A549 (cell line): ENCODE measurements at regions not wholly inside any gene's neighbourhood (a gene's known extent, or its start where the extent isn't known, plus 50 kb on each side); places are given as distances from the start of the nearest gene placed in this dataset.

Source experiments
- ATAC-seq, 2 experiments: fragments of 200-7000 bp in 1 of 2; fragments of >200 bp in 1 of 2; cut with Nextera tagmentation in 1 of 2; cut with Tn5 transposase in 1 of 2; 3 replicates each; pipeline versions ENCODE4 v1.8.0 to v1.9.1; 2018 to 2020; ENCODE audit warnings: mild to moderate bottlenecking in 1 of 2, moderate library complexity in 1 of 2
- CTCF ChIA-PET: fragments of 300-600 bp; sonication (Branson Sonifier 250); formaldehyde crosslinking; extraction: SDS; loops from one replicate; lab custom pipeline; 2021; ENCODE audit warnings: antibody characterized with exemption, inconsistent platforms; lab: Yijun Ruan, JAX
- POLR2A ChIA-PET: fragments of 350-600 bp; formaldehyde crosslinking; extraction: SDS; loops from one replicate; lab custom pipeline; 2021; ENCODE audit warnings: antibody characterized with exemption, inconsistent platforms; lab: Yijun Ruan, JAX
- DNase-seq, 2 experiments: peaks; one replicate each; pipeline versions ENCODE4 v3.0.0 to v3.0.0-alpha.2; 2011 to 2016; ENCODE audit warnings: low read depth in 1 of 2, low spot score in 1 of 2
- FAIRE-seq: peaks from 2 replicates; lab custom pipeline; 2011; peaks lifted over from hg19 to GRCh38; lab: Jason Lieb, UNC
- H3K27ac ChIP-seq, 2 experiments: fragments of >200 bp; sonication (Bioruptor Twin); formaldehyde crosslinking; 3 replicates each; pipeline ENCODE4 v1.5.1; 2016 to 2017
- H3K4me1 ChIP-seq: fragments of >200 bp; sonication (Bioruptor Twin); formaldehyde crosslinking; 3 replicates; pipeline ENCODE4 v1.6.1; 2016
- H3K4me2 ChIP-seq: fragments of >200 bp; sonication (Bioruptor Twin); formaldehyde crosslinking; 3 replicates; pipeline ENCODE4 v1.6.1; 2016
- H3K4me3 ChIP-seq: fragments of >200 bp; sonication (Bioruptor Twin); formaldehyde crosslinking; 3 replicates; pipeline ENCODE4 v1.5.1; 2016
- H3K9me3 ChIP-seq: fragments of >200 bp; sonication (Bioruptor Twin); formaldehyde crosslinking; 3 replicates; pipeline ENCODE4 v1.6.1; 2016
- BHLHE40 ChIP-seq: IDR thresholded peaks from 2 replicates; pipeline ENCODE4 v1.6.1; 2012; ENCODE audit warnings: low read depth, low read length, inconsistent platforms
- CBX8 ChIP-seq: fragments of 200-600 bp; sonication (generic); IDR thresholded peaks from 2 replicates; pipeline ENCODE4 v1.6.1; 2016
- CEBPB ChIP-seq, 2 experiments: fragments of >200 bp in 1 of 2; sonication (Bioruptor Twin) in 1 of 2; formaldehyde crosslinking in 1 of 2; IDR thresholded peaks; 2 replicates each; pipeline ENCODE4 v1.6.1; 2012 to 2016
- CHD2 ChIP-seq: fragments of 150-350 bp; IDR thresholded peaks from 2 replicates; pipeline ENCODE4 v1.6.1; 2014; ENCODE audit warnings: low read length; ENCODE audit not compliant: partially characterized antibody
- CHD4 ChIP-seq: fragments of 200-600 bp; sonication (generic); IDR thresholded peaks from 2 replicates; pipeline ENCODE4 v1.6.1; 2016; ENCODE audit warnings: antibody characterized with exemption, mild to moderate bottlenecking, borderline replicate concordance
- EHF ChIP-seq: fragments of 250-450 bp; sonication (Bioruptor Pico); IDR thresholded peaks from 2 replicates; pipeline ENCODE4 v1.5.0; 2020; ENCODE audit warnings: mild to moderate bottlenecking
- EHMT2 ChIP-seq: fragments of 200-600 bp; sonication (generic); IDR thresholded peaks from 2 replicates; pipeline ENCODE4 v1.6.1; 2016; ENCODE audit warnings: antibody characterized with exemption, low read depth, mild to moderate bottlenecking, moderate library complexity
- EP300 ChIP-seq, 2 experiments: fragments of >200 bp; sonication (Bioruptor Twin); formaldehyde crosslinking; IDR thresholded peaks; 2 replicates in 1 of 2; 3 replicates in 1 of 2; pipeline ENCODE4 v1.6.1; 2016 to 2017
- ESRRA ChIP-seq: fragments of 150-350 bp; IDR thresholded peaks from 2 replicates; pipeline ENCODE4 v1.6.1; 2014; ENCODE audit warnings: mild to moderate bottlenecking, low read length, borderline replicate concordance
- FOSL2 ChIP-seq, 2 experiments: fragments of 450-650 bp in 1 of 2; fragments of >200 bp in 1 of 2; sonication (Bioruptor Twin) in 1 of 2; formaldehyde crosslinking; IDR thresholded peaks; 2 replicates each; pipeline versions ENCODE4 v1.5.0 to v1.6.1; 2016 to 2020; ENCODE audit warnings: mild to moderate bottlenecking in 1 of 2, moderate library complexity in 1 of 2
- FOXS1 ChIP-seq: fragments of 250-450 bp; sonication (Bioruptor Pico); IDR thresholded peaks from 2 replicates; pipeline ENCODE4 v1.5.0; 2020; ENCODE audit warnings: mild to moderate bottlenecking, moderate library complexity
- HDAC2 ChIP-seq: fragments of 200-600 bp; sonication (generic); IDR thresholded peaks from 2 replicates; pipeline ENCODE4 v1.6.1; 2016
- HEYL ChIP-seq: fragments of 250-450 bp; sonication (Bioruptor Pico); IDR thresholded peaks from 2 replicates; pipeline ENCODE4 v1.8.0; 2021; ENCODE audit warnings: mild to moderate bottlenecking, moderate library complexity
- HOXB13 ChIP-seq: fragments of 250-450 bp; sonication (Bioruptor Pico); IDR thresholded peaks from 2 replicates; pipeline ENCODE4 v1.5.0; 2020; ENCODE audit warnings: low read depth, mild to moderate bottlenecking, moderate library complexity
- JUNB ChIP-seq: fragments of >200 bp; sonication (Bioruptor Twin); formaldehyde crosslinking; IDR thresholded peaks from 2 replicates; pipeline ENCODE4 v1.6.1; 2016
- NFE2L2 ChIP-seq: fragments of 150-350 bp; conservative IDR thresholded peaks from 2 replicates; pipeline ENCODE4 v1.6.1; 2014; ENCODE audit warnings: low read length
- NPAS2 ChIP-seq: fragments of 250-450 bp; sonication (Bioruptor Pico); IDR thresholded peaks from 2 replicates; pipeline ENCODE4 v1.8.0; 2022; ENCODE audit warnings: mild to moderate bottlenecking, moderate library complexity, borderline replicate concordance
- NR3C1 ChIP-seq: fragments of >200 bp; sonication (Bioruptor Twin); formaldehyde crosslinking; IDR thresholded peaks from 3 replicates; pipeline ENCODE4 v1.6.1; 2017
- PHF8 ChIP-seq: fragments of 200-600 bp; sonication (generic); IDR thresholded peaks from 2 replicates; pipeline ENCODE4 v1.6.1; 2016; ENCODE audit warnings: low read depth, mild to moderate bottlenecking, antibody characterized with exemption, moderate library complexity, borderline replicate concordance
- POLR2A ChIP-seq: IDR thresholded peaks from 2 replicates; pipeline ENCODE4 v1.6.1; 2012; ENCODE audit warnings: mild to moderate bottlenecking, low read length
- POLR2AphosphoS2 ChIP-seq: conservative IDR thresholded peaks from 2 replicates; pipeline ENCODE4 v1.6.1; 2012; ENCODE audit warnings: low read length, improper control_type of control experiment, inconsistent platforms
- RARB ChIP-seq: fragments of 250-450 bp; sonication (Bioruptor Pico); IDR thresholded peaks from 2 replicates; pipeline ENCODE4 v1.8.0; 2021; ENCODE audit warnings: mild to moderate bottlenecking, moderate library complexity
- REST ChIP-seq: fragments of 200-600 bp; sonication (generic); IDR thresholded peaks from 2 replicates; pipeline ENCODE4 v1.6.1; 2016; ENCODE audit warnings: antibody characterized with exemption, mild to moderate bottlenecking, moderate library complexity
- RFX5 ChIP-seq: fragments of 450-650 bp; IDR thresholded peaks from 2 replicates; pipeline ENCODE4 v1.7.1; 2014; ENCODE audit warnings: antibody characterized with exemption, mild to moderate bottlenecking, moderate library complexity
- RNF2 ChIP-seq: fragments of 200-600 bp; sonication (generic); IDR thresholded peaks from 2 replicates; pipeline ENCODE4 v1.6.1; 2016; ENCODE audit warnings: low read depth, mild to moderate bottlenecking, antibody characterized with exemption, moderate library complexity, borderline replicate concordance
- SMC3 ChIP-seq: fragments of >200 bp; sonication (Bioruptor Twin); formaldehyde crosslinking; IDR thresholded peaks from 3 replicates; pipeline ENCODE4 v1.6.1; 2018; ENCODE audit warnings: inconsistent platforms
- SREBF2 ChIP-seq: fragments of 450-650 bp; IDR thresholded peaks from 2 replicates; pipeline ENCODE4 v1.6.1; 2014; ENCODE audit warnings: mild to moderate bottlenecking, moderate library complexity
- ZC3H11A ChIP-seq: fragments of 450-650 bp; IDR thresholded peaks from 2 replicates; pipeline ENCODE4 v1.6.1; 2014; ENCODE audit warnings: antibody characterized with exemption, mild to moderate bottlenecking
- ZFP36 ChIP-seq: fragments of 450-650 bp; IDR thresholded peaks from 2 replicates; pipeline ENCODE4 v1.6.1; 2014; ENCODE audit warnings: borderline replicate concordance; ENCODE audit not compliant: partially characterized antibody
- WGBS: methylation state at CpG from one replicate; pipeline ENCODE4 v1.1.6; 2017; ENCODE audit errors: missing lambda C conversion rate; 5-methylcytosine and 5-hydroxymethylcytosine counted together
- TF ChIP-seq, protein P1 (sequence below): fragments of >200 bp; sonication (Bioruptor Twin); formaldehyde crosslinking; IDR thresholded peaks from 3 replicates; pipeline ENCODE4 v1.5.1; 2016
- TF ChIP-seq, protein P2 (sequence below): IDR thresholded peaks from 2 replicates; pipeline ENCODE4 v1.6.1; 2012

DNA sequence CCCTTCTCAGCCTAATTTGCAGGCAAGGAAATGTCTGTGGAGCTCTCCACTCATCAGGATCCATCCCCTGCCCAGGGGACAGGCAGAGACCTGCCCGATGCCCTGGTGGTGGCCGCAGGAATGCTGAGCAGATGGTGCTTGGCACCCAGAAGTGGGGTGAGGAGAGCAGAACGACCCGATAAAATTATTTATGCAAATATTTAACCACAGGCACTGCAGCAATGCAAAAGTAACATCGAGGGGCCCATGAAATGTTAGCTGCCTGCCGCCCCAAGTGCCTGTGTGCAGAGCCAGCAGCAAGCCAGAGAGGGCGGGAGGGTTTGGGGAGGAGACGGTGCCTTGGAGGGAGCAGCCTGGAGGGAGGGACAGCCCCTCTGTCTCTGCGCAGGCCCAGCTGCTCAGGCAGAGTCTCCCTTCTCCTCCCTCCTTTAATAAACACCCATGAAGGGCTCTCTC, 205.5 kb downstream of the CTTN start:
- FAIRE-seq (no peak), DNase-seq (no peak), ATAC-seq (no peak)
- 84% methylated on average over 8 of the region's 9 CpGs for WGBS
- ChIA-PET POLR2A (no interaction called here), CTCF (no interaction called here)
- H3K4me2 ChIP-seq = no peak overlapping the region
- TF ChIP-seq EHF (CRISPR knock-in tag) (no peak), REST (no peak), RARB (CRISPR knock-in tag) (no peak), CEBPB (IDR thresholded peaks at IDR 0.05) (no peak), CBX8 (no peak), RFX5 (no peak)
- TF ChIP-seq, protein P1, sequence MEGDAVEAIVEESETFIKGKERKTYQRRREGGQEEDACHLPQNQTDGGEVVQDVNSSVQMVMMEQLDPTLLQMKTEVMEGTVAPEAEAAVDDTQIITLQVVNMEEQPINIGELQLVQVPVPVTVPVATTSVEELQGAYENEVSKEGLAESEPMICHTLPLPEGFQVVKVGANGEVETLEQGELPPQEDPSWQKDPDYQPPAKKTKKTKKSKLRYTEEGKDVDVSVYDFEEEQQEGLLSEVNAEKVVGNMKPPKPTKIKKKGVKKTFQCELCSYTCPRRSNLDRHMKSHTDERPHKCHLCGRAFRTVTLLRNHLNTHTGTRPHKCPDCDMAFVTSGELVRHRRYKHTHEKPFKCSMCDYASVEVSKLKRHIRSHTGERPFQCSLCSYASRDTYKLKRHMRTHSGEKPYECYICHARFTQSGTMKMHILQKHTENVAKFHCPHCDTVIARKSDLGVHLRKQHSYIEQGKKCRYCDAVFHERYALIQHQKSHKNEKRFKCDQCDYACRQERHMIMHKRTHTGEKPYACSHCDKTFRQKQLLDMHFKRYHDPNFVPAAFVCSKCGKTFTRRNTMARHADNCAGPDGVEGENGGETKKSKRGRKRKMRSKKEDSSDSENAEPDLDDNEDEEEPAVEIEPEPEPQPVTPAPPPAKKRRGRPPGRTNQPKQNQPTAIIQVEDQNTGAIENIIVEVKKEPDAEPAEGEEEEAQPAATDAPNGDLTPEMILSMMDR = no peak
- H3K27ac ChIP-seq = no peak overlapping the region
- H3K9me3 ChIP-seq = no peaks in the 10 kb centered on the region
- no peak overlapping the region for H3K4me3 ChIP-seq
- H3K4me1 ChIP-seq = no peaks in the 10 kb centered on the region

- no peaks in the 10 kb centered on the region for H3K9me3 ChIP-seq
- H3K4me3 ChIP-seq = no peak overlapping the region
- H3K4me2 ChIP-seq = no peak overlapping the region
- ChIA-PET CTCF (no interaction called here), POLR2A (no interaction called here)
- ATAC-seq (no peak), DNase-seq (no peak), FAIRE-seq (no peak)
- H3K4me1 ChIP-seq = no peaks in the 10 kb centered on the region
- H3K27ac ChIP-seq = no peak overlapping the region
- 86% methylated on average over 8 of the region's 11 CpGs for WGBS
- no peak for TF ChIP-seq PHF8
- no peak for TF ChIP-seq FOSL2 (IDR thresholded peaks at IDR 0.05)
- no peak for TF ChIP-seq FOSL2 (CRISPR knock-in tag; IDR thresholded peaks at IDR 0.05)
- no peak for TF ChIP-seq POLR2A
- TF ChIP-seq NR3C1 = no peak
- no peak for TF ChIP-seq JUNB
- no peak for TF ChIP-seq EHF (CRISPR knock-in tag)
- no peak for TF ChIP-seq HOXB13 (CRISPR knock-in tag)
- no peak for TF ChIP-seq RARB (CRISPR knock-in tag)
- no peak for TF ChIP-seq RNF2
- no peak for TF ChIP-seq ESRRA
- TF ChIP-seq EP300 (IDR thresholded peaks at IDR 0.05) = no peak
These were observed 205.9 kb downstream of the CTTN start for GRCh38 chr11:70604221-70604620.

DNA sequence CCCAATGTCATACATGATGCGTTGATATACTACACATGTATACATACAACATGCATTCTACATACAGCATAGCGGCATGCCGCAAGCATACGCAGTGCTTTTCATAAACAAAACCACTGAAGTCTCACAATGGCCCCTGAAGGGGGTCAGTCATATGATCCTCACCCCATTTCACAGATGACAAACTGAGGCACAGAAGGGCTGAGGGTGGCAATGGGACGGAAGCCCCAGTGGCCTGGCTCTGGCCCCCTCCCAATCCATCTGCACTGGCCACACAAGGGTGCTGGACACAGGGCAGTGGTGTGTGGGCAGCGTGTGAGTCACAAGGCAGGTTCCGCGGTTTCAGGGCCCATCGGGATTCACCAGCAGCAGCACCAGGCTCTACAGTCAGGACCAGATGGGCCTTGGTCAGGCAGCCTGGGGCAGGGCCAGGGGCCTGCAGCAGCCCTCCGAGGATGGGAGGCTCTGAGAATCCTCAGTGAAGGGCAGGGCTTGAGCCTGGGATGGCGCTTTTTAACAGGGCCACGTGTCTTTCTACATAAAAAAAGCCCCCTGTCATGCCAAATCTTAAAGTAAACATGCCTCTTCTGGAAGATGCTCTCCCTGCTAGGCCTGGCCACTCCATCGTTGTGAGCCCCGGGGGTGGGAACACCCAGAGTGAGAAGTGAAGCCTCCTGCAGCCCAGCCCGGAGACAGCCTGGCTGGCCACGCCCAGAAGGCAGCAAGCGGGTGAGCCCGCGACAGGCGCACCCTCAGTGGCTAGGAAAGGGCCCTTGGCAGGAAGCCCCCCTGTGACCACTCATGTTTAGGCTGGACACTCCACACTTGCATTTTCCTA, 206.5 kb downstream of the CTTN start:
- H3K27ac ChIP-seq = no peak overlapping the region
- H3K4me1 ChIP-seq = no peaks in the 10 kb centered on the region
- CTCF ChIA-PET = no interaction called here
- DNase-seq (no peak), ATAC-seq (no peak), FAIRE-seq (no peak)
- H3K4me3 ChIP-seq = no peak overlapping the region
- no peak overlapping the region for H3K4me2 ChIP-seq
- WGBS = 89% methylated on average over 15 of the region's 20 CpGs
- TF ChIP-seq NFE2L2 (no peak), ZC3H11A (no peak), FOXS1 (no peak), SMC3 (no peak), CHD2 (no peak), HDAC2 (no peak), NPAS2 (CRISPR knock-in tag) (no peak), CHD4 (no peak), POLR2AphosphoS2 (no peak), EHMT2 (no peak), SREBF2 (no peak), PHF8 (no peak), RARB (CRISPR knock-in tag) (no peak), ZFP36 (no peak), EHF (CRISPR knock-in tag) (no peak), HEYL (CRISPR knock-in tag) (no peak), BHLHE40 (no peak)
- TF ChIP-seq, protein P2, sequence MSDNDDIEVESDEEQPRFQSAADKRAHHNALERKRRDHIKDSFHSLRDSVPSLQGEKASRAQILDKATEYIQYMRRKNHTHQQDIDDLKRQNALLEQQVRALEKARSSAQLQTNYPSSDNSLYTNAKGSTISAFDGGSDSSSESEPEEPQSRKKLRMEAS = no peak
- POLR2A ChIA-PET = no interaction called here
- H3K9me3 ChIP-seq = no peaks in the 10 kb centered on the region
